H9 (cell line): ENCODE measurements at regions not wholly inside any gene's neighbourhood (a gene's known extent, or its start where the extent isn't known, plus 50 kb on each side); places are given as distances from the start of the nearest gene placed in this dataset.

Source experiments
- DNase-seq: peaks from one replicate; pipeline ENCODE4 v3.0.0-alpha.2; 2017
- H2AFZ ChIP-seq: one replicate; pipeline ENCODE4 v1.6.1; 2013; ENCODE audit warnings: mild to moderate bottlenecking, low read length, control low read depth, moderate library complexity
- H2AK5ac ChIP-seq: 2 replicates; pipeline ENCODE4 v1.6.1; 2013; ENCODE audit warnings: low read length, control low read depth, mixed read lengths; ENCODE audit not compliant: insufficient read length
- H2BK120ac ChIP-seq: one replicate; pipeline ENCODE4 v1.6.1; 2013; ENCODE audit warnings: low read depth, mild to moderate bottlenecking, low read length, control low read depth, inconsistent platforms; ENCODE audit not compliant: poor library complexity, severe bottlenecking
- H2BK12ac ChIP-seq: 2 replicates; pipeline ENCODE4 v1.6.1; 2013; ENCODE audit warnings: low read length, control low read depth, mixed read lengths, low read depth; ENCODE audit not compliant: insufficient read length
- H2BK15ac ChIP-seq: 2 replicates; pipeline ENCODE4 v1.6.1; 2013; ENCODE audit warnings: low read depth, low read length, control low read depth
- H2BK20ac ChIP-seq: one replicate; pipeline ENCODE4 v1.6.1; 2013; ENCODE audit warnings: low read depth, mild to moderate bottlenecking, low read length, control low read depth, inconsistent platforms; ENCODE audit not compliant: poor library complexity, severe bottlenecking
- H2BK5ac ChIP-seq: 2 replicates; pipeline ENCODE4 v1.6.1; 2013; ENCODE audit warnings: low read length, control low read depth, mixed read lengths; ENCODE audit not compliant: insufficient read length
- H3K14ac ChIP-seq: 2 replicates; pipeline ENCODE4 v1.6.1; 2013; ENCODE audit warnings: low read length, control low read depth; ENCODE audit not compliant: insufficient read depth
- H3K18ac ChIP-seq: 2 replicates; pipeline ENCODE4 v1.6.1; 2013; ENCODE audit warnings: low read depth, mild to moderate bottlenecking, mixed read lengths, low read length, control low read depth; ENCODE audit not compliant: insufficient read length
- H3K23ac ChIP-seq: 2 replicates; pipeline ENCODE4 v1.6.1; 2013; ENCODE audit warnings: low read length, control low read depth, mixed read lengths, low read depth; ENCODE audit not compliant: insufficient read length
- H3K23me2 ChIP-seq: 2 replicates; pipeline ENCODE4 v1.6.1; 2013; ENCODE audit warnings: low read depth, mild to moderate bottlenecking, mixed read lengths, low read length, control low read depth; ENCODE audit not compliant: insufficient read length, poor library complexity, severe bottlenecking
- H3K27ac ChIP-seq: 2 replicates; pipeline ENCODE4 v1.5.1; 2013; ENCODE audit warnings: low read length, control low read depth, mixed read lengths, low read depth; ENCODE audit not compliant: insufficient read length
- H3K27me3 ChIP-seq: 2 replicates; pipeline ENCODE4 v1.6.1; 2013; ENCODE audit warnings: low read length, control low read depth, inconsistent platforms; ENCODE audit not compliant: insufficient read depth
- H3K4ac ChIP-seq: 2 replicates; pipeline ENCODE4 v1.6.1; 2013; ENCODE audit warnings: low read depth, mild to moderate bottlenecking, control low read depth, inconsistent platforms, low read length, moderate library complexity
- H3K4me1 ChIP-seq: 2 replicates; pipeline ENCODE4 v1.6.1; 2013; ENCODE audit warnings: low read length, control low read depth, inconsistent platforms; ENCODE audit not compliant: insufficient read depth
- H3K4me2 ChIP-seq: 2 replicates; pipeline ENCODE4 v1.6.1; 2013; ENCODE audit warnings: low read length, control low read depth, mixed read lengths; ENCODE audit not compliant: insufficient read length, insufficient read depth
- H3K56ac ChIP-seq: 2 replicates; pipeline ENCODE4 v1.6.1; 2013; ENCODE audit warnings: low read depth, mild to moderate bottlenecking, mixed read lengths, low read length, control low read depth; ENCODE audit not compliant: insufficient read length
- H3K79me1 ChIP-seq: 2 replicates; pipeline ENCODE4 v1.6.1; 2013; ENCODE audit warnings: low read depth, mild to moderate bottlenecking, moderate library complexity, low read length, control low read depth, inconsistent platforms; ENCODE audit not compliant: insufficient read depth, poor library complexity, severe bottlenecking
- H3K79me2 ChIP-seq: 2 replicates; pipeline ENCODE4 v1.6.1; 2013; ENCODE audit warnings: low read length, control low read depth, inconsistent platforms; ENCODE audit not compliant: insufficient read depth
- H3K9ac ChIP-seq: 2 replicates; pipeline ENCODE4 v1.6.1; 2013; ENCODE audit warnings: low read length, control low read depth, mixed read lengths; ENCODE audit not compliant: insufficient read length; ENCODE audit errors: extremely low read depth
- H3K9me3 ChIP-seq: one replicate; pipeline ENCODE4 v1.6.1; 2013; ENCODE audit warnings: low read depth, low read length, inconsistent platforms; ENCODE audit not compliant: control insufficient read depth
- H3T11ph ChIP-seq: one replicate; pipeline ENCODE4 v1.6.1; 2013; ENCODE audit warnings: mild to moderate bottlenecking, low read length, control low read depth, inconsistent platforms
- H4K20me1 ChIP-seq: one replicate; pipeline ENCODE4 v1.6.1; 2013; ENCODE audit not compliant: control insufficient read depth, insufficient read length, insufficient read depth
- H4K5ac ChIP-seq: 2 replicates; pipeline ENCODE4 v1.6.1; 2013; ENCODE audit warnings: low read depth, mild to moderate bottlenecking, mixed read lengths, low read length, control low read depth; ENCODE audit not compliant: insufficient read length
- H4K8ac ChIP-seq: replicated peaks from 2 replicates; pipeline ENCODE4 v1.6.1; 2013; ENCODE audit warnings: low read length, control low read depth, mixed read lengths, low read depth; ENCODE audit not compliant: insufficient read length
- H4K91ac ChIP-seq: 2 replicates; pipeline ENCODE4 v1.6.1; 2013; ENCODE audit warnings: low read depth, mild to moderate bottlenecking, moderate library complexity, mixed read lengths, low read length, control low read depth; ENCODE audit not compliant: insufficient read length
- H3K27ac Mint-ChIP-seq, 3 experiments: 2 replicates in 2 of 3; 3 replicates in 1 of 3; pipeline ENCODE4 v1.8.0; 2020 to 2021; ENCODE audit warnings: mixed read lengths in 3 of 3, mild to moderate bottlenecking in 1 of 3, moderate library complexity in 1 of 3
- H3K27me3 Mint-ChIP-seq: 2 replicates; pipeline ENCODE4 v1.8.0; 2021; ENCODE audit warnings: low read depth, mild to moderate bottlenecking, moderate library complexity, mixed read lengths
- H3K36me3 Mint-ChIP-seq, 3 experiments: 2 replicates in 2 of 3; 3 replicates in 1 of 3; pipeline ENCODE4 v1.8.0; 2020 to 2021; ENCODE audit warnings: low read depth in 3 of 3, mixed read lengths in 3 of 3; ENCODE audit not compliant: insufficient read depth in 1 of 3
- H3K4me1 Mint-ChIP-seq, 2 experiments: 2 replicates each; pipeline ENCODE4 v1.8.0; 2020; ENCODE audit warnings: mixed read lengths in 2 of 2
- H3K4me3 Mint-ChIP-seq, 2 experiments: 2 replicates in 1 of 2; 3 replicates in 1 of 2; pipeline ENCODE4 v1.8.0; 2020 to 2021; ENCODE audit warnings: mild to moderate bottlenecking in 2 of 2, mixed read lengths in 2 of 2, moderate library complexity in 1 of 2
- H3K9me3 Mint-ChIP-seq, 2 experiments: 2 replicates in 1 of 2; 3 replicates in 1 of 2; pipeline ENCODE4 v1.8.0; 2020; ENCODE audit warnings: mild to moderate bottlenecking in 2 of 2, mixed read lengths in 2 of 2, moderate library complexity in 1 of 2
- CTCF ChIP-seq: fragments of 200-600 bp; sonication (generic); conservative IDR thresholded peaks from 3 replicates; pipeline ENCODE4 v1.8.0; 2021; ENCODE audit warnings: antibody characterized with exemption, mild to moderate bottlenecking
- WGBS: extraction: QIAGEN DNeasy Blood & Tissue Kit; methylation state at CpG from one replicate; pipeline ENCODE4 v1.1.7; 2013; ENCODE audit warnings: missing lambda C conversion rate, low lambda C conversion rate, mixed read lengths; ENCODE audit not compliant: insufficient read length; ENCODE audit errors: extremely low coverage; 5-methylcytosine and 5-hydroxymethylcytosine counted together

GRCh38 chr13:79222427-79223205 is 183.4 kb downstream of the RBM26 start:
- no peak overlapping the region for H2BK20ac ChIP-seq
- H3T11ph ChIP-seq: no peak overlapping the region
- H3K27me3 ChIP-seq: no peaks in the 10 kb centered on the region
- no peak overlapping the region for H2BK15ac ChIP-seq
- TF ChIP-seq CTCF: no peak
- H3K56ac ChIP-seq: no peak overlapping the region
- H3K23me2 ChIP-seq: no peaks in the 10 kb centered on the region
- no peaks in the 10 kb centered on the region for H4K20me1 ChIP-seq
- no peak for DNase-seq
- H3K4me1 ChIP-seq: no peaks in the 10 kb centered on the region
- H3K27ac Mint-ChIP-seq: no peak overlapping the region
- no peak overlapping the region for H2AFZ ChIP-seq
- no peaks in the 10 kb centered on the region for H3K79me1 ChIP-seq
- H3K4me3 Mint-ChIP-seq: no peak overlapping the region
- no peak overlapping the region for H4K91ac ChIP-seq
- no peak overlapping the region for H2BK12ac ChIP-seq
- no peak overlapping the region for H3K27ac ChIP-seq
- H3K79me2 ChIP-seq: no peaks in the 10 kb centered on the region
- peaks cover 2 to 4% of the 10 kb centered on the region in 2 experiments; a peak in 1 of 5 replicates for H3K9me3 Mint-ChIP-seq
- H3K14ac ChIP-seq: no peak overlapping the region
- no peak overlapping the region for H2BK120ac ChIP-seq
- H3K23ac ChIP-seq: no peak overlapping the region
- H2BK5ac ChIP-seq: no peak overlapping the region
- no peak overlapping the region for H4K5ac ChIP-seq
- H3K4ac ChIP-seq: no peak overlapping the region
- no peak overlapping the region for H3K18ac ChIP-seq
- no peaks in the 10 kb centered on the region for H3K27me3 Mint-ChIP-seq
- no peak overlapping the region for H2AK5ac ChIP-seq
- no peak overlapping the region for H3K4me2 ChIP-seq
- no peak overlapping the region for H3K9ac ChIP-seq
- no peaks in the 10 kb centered on the region for H3K9me3 ChIP-seq
- no peak overlapping the region for H4K8ac ChIP-seq
- no CpG with 5 or more reads among the region's 4 CpGs for WGBS
- peaks cover 10 to 15% of the 10 kb centered on the region in 2 experiments for H3K4me1 Mint-ChIP-seq
- H3K36me3 Mint-ChIP-seq: no peaks in the 10 kb centered on the region
